Activated CD8-positive, alpha-beta memory T cell treated with anti-CD3 and anti-CD28 coated beads for 36 hours (primary cell): ENCODE measurements at regions not wholly inside any gene's neighbourhood (a gene's known extent, or its start where the extent isn't known, plus 50 kb on each side); places are given as distances from the start of the nearest gene placed in this dataset.

Experiments used
- CTCF ChIA-PET: fragments of 350-600 bp; sonication (Branson Sonifier 250); formaldehyde crosslinking; loops from one replicate; lab custom pipeline; 2021; ENCODE audit warnings: antibody characterized with exemption; lab: Charles Lee
- POLR2A ChIA-PET: fragments of 350-600 bp; sonication (Branson Sonifier 250); formaldehyde crosslinking; loops from one replicate; lab custom pipeline; 2021; ENCODE audit warnings: antibody characterized with exemption; lab: Charles Lee

GRCh38 chr2:212915121-212915782 is 236.2 kb downstream of the IKZF2 start:
- ChIA-PET POLR2A (no interaction called here), CTCF (no interaction called here)

- ChIA-PET POLR2A (no interaction called here), CTCF (no interaction called here)
These were observed 237.0 kb downstream of the IKZF2 start for GRCh38 chr2:212914392-212914791.

- CTCF ChIA-PET, result no interaction called here
- POLR2A ChIA-PET, result no interaction called here
These were observed 237.6 kb downstream of the IKZF2 start for GRCh38 chr2:212913640-212914306.

- ChIA-PET POLR2A (no interaction called here), CTCF (no interaction called here)
These were observed 238.8 kb downstream of the IKZF2 start for GRCh38 chr2:212912445-212913103.

- ChIA-PET POLR2A (interaction anchor here (0.6 kb wide), 1 partner anchor 113 kb away, joined by 3 read pairs; no protein-coding TSS in a partner anchor), CTCF (no interaction called here)
These were observed 240.4 kb downstream of the IKZF2 start for GRCh38 chr2:212911011-212911410.

GRCh38 chr2:212908682-212909435 is 242.6 kb downstream of the IKZF2 start:
- ChIA-PET CTCF (no interaction called here), POLR2A (no interaction called here)

- ChIA-PET POLR2A (no interaction called here), CTCF (no interaction called here)
These were observed 243.4 kb downstream of the IKZF2 start for GRCh38 chr2:212908031-212908430.

GRCh38 chr2:212906620-212907019 is 244.8 kb downstream of the IKZF2 start:
- ChIA-PET POLR2A (no interaction called here), CTCF (no interaction called here)

GRCh38 chr2:212905640-212906201 is 245.7 kb downstream of the IKZF2 start:
- CTCF ChIA-PET, result no interaction called here
- POLR2A ChIA-PET, result no interaction called here

- CTCF ChIA-PET, result no interaction called here
These were observed 246.8 kb downstream of the IKZF2 start for GRCh38 chr2:212904646-212905045.

GRCh38 chr2:212903413-212903812 is 248.0 kb downstream of the IKZF2 start:
- POLR2A ChIA-PET, result no interaction called here
- CTCF ChIA-PET, result no interaction called here

More at GRCh38 chr2:212904646-212905045, 246.8 kb downstream of the IKZF2 start:
- POLR2A ChIA-PET, result no interaction called here

- CTCF ChIA-PET, result no interaction called here
- POLR2A ChIA-PET, result no interaction called here
These were observed 249.0 kb downstream of the IKZF2 start for GRCh38 chr2:212902421-212902820.

GRCh38 chr2:212901604-212902275 is 249.7 kb downstream of the IKZF2 start:
- ChIA-PET CTCF (no interaction called here), POLR2A (no interaction called here)

- ChIA-PET CTCF (no interaction called here), POLR2A (no interaction called here)
These were observed 250.7 kb downstream of the IKZF2 start for GRCh38 chr2:212900715-212901114.

- ChIA-PET POLR2A (no interaction called here), CTCF (no interaction called here)
These were observed 253.4 kb downstream of the IKZF2 start for GRCh38 chr2:212898011-212898410.

- ChIA-PET CTCF (no interaction called here), POLR2A (no interaction called here)
These were observed 254.1 kb downstream of the IKZF2 start for GRCh38 chr2:212897296-212897695.

- ChIA-PET CTCF (no interaction called here), POLR2A (no interaction called here)
These were observed 257.4 kb downstream of the IKZF2 start for GRCh38 chr2:212894026-212894425.

GRCh38 chr2:212893216-212893615 is 258.2 kb downstream of the IKZF2 start:
- ChIA-PET POLR2A (no interaction called here), CTCF (no interaction called here)

- ChIA-PET CTCF (no interaction called here), POLR2A (no interaction called here)
These were observed 259.2 kb downstream of the IKZF2 start for GRCh38 chr2:212892193-212892592.
